AG04449 (cell line): ENCODE measurements at regions not wholly inside any gene's neighbourhood (a gene's known extent, or its start where the extent isn't known, plus 50 kb on each side); places are given as distances from the start of the nearest gene placed in this dataset.

Experiments
- CTCF ChIA-PET: fragments of 350-600 bp; formaldehyde crosslinking; extraction: SDS; loops from one replicate; lab custom pipeline; 2021; ENCODE audit warnings: antibody characterized with exemption; lab: Yijun Ruan, JAX
- POLR2A ChIA-PET: fragments of 400-600, 350-600 bp; formaldehyde crosslinking; extraction: SDS; loops from one replicate; lab custom pipeline; 2020; ENCODE audit warnings: antibody characterized with exemption, inconsistent platforms; lab: Yijun Ruan, JAX
- DNase-seq: peaks from one replicate; pipeline ENCODE4 v3.0.0-alpha.2; 2010; ENCODE audit warnings: low read depth, low spot score
- H3K4me3 ChIP-seq: 2 replicates; pipeline ENCODE4 v1.5.1; 2011; ENCODE audit warnings: low read depth, mild to moderate bottlenecking, control low read depth, low read length
- TF ChIP-seq, protein P1 (sequence below): IDR thresholded peaks from one replicate; pipeline ENCODE4 v1.5.1; 2011; ENCODE audit warnings: mild to moderate bottlenecking, moderate library complexity, low read length, control low read depth, inconsistent platforms; ENCODE audit not compliant: insufficient read depth; ENCODE audit errors: missing control alignments

DNA sequence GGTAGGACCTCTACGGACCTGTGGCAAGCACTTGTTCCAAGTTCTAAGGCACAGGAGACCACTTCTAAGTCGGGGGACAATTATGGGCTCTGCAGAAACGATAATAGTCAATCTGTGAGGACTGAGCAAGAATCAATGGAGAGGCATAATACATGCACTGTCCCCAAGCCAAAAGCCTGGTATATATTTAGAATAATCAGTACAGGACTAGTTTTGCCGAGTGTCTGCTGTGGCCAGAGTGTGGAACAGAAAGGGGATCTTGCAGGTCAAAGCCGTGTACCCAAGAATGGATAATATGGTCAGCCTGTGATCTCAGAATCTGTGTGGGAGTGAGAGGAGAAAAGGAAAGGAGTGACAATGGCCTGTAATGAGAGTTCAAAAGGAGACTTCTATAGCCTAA is 80.2 kb upstream of the GNAO1 start:
- no peak for DNase-seq
- ChIA-PET POLR2A (no interaction called here), CTCF (interaction anchor here (1.2 kb wide), 1 partner anchor 207 kb away, joined by 3 read pairs; no protein-coding TSS in a partner anchor)
- H3K4me3 ChIP-seq = no peak overlapping the region
- TF ChIP-seq, protein P1, sequence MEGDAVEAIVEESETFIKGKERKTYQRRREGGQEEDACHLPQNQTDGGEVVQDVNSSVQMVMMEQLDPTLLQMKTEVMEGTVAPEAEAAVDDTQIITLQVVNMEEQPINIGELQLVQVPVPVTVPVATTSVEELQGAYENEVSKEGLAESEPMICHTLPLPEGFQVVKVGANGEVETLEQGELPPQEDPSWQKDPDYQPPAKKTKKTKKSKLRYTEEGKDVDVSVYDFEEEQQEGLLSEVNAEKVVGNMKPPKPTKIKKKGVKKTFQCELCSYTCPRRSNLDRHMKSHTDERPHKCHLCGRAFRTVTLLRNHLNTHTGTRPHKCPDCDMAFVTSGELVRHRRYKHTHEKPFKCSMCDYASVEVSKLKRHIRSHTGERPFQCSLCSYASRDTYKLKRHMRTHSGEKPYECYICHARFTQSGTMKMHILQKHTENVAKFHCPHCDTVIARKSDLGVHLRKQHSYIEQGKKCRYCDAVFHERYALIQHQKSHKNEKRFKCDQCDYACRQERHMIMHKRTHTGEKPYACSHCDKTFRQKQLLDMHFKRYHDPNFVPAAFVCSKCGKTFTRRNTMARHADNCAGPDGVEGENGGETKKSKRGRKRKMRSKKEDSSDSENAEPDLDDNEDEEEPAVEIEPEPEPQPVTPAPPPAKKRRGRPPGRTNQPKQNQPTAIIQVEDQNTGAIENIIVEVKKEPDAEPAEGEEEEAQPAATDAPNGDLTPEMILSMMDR = no peak

DNA sequence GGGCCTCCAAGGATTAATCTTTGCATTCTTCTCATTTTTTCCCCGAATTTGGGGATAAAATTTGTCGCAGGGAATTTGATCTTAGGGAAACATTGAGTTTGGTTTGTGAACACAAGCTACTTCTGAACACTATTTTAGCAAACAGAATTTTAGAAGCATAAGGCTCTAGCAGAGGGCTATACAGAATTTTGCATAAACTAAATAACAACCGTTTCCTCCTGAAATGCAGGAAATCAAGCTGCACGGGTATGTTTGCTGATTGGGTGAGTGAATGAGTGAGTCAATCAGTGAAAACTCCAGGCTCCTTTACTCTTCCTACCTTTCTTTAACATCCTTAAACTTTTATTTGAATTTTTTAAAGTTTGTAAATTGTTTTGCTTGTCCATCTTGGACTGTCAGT is 81.3 kb upstream of the GNAO1 start:
- H3K4me3 ChIP-seq = no peak overlapping the region
- CTCF ChIA-PET = no interaction called here
- POLR2A ChIA-PET = no interaction called here
- DNase-seq = no peak
- TF ChIP-seq, protein P1 = no peak

DNA sequence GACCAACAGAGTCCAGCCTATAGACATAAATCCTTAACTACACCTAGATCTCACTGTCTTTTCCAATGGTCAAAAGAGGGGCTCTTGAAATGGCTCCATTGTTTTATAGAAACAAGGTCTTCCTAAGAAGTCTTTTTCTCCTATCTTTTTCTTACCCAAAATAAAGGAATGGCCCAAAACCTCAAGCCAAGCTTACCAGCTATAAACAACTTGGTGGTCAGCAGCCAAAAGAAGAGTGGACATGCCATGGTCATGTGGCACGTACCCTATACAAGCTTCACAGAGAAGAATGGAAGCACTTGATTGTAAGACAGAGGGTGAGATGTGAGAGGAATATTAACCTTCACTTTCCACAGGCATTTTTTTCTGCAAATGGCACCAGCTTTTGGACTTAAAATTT is 82.1 kb upstream of the GNAO1 start:
- ChIA-PET CTCF (no interaction called here), POLR2A (no interaction called here)
- TF ChIP-seq, protein P1 = no peak
- H3K4me3 ChIP-seq = no peak overlapping the region
- DNase-seq = no peak

DNA sequence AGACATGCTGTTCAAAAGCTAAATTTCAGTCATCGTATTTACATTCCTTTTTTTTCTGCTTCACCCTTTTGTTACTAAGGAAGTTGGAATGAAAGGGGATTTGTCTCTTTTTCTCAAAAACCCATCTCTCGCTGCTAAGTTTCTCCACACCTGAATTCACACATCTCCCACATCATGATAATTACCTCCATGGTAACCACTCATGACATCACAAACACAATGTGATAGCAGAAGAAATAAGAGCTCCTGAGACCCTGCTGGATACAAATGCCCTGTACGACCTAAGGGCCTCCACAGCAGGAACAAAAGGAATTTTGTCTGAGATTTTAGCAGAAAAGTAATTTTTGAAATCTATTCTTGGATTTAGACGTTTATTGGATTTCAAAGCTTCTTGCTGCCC is 82.6 kb upstream of the GNAO1 start:
- DNase-seq = no peak
- CTCF ChIA-PET = no interaction called here
- POLR2A ChIA-PET = no interaction called here
- H3K4me3 ChIP-seq = no peak overlapping the region
- TF ChIP-seq, protein P1 = no peak

DNA sequence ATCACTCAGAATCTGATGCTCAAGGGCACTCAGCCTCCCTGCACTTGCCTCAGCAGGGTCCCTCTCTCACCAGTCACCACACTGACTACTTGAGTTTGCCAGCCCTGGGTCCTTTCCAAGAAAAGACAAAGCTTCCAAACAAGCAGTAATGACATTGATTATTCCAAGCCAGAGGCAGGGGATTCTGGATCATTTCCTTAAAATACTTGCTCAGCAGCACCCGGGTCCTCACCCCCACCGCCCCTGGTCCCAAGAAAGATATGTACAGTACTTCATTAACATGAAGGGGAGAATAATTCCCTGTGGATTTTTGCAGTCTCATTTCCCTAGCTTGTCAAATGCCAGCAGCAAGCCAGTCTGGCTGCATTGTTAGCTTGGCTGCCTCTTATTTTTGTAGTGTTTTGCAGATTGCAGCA is 83.2 kb upstream of the GNAO1 start:
- ChIA-PET POLR2A (no interaction called here), CTCF (no interaction called here)
- DNase-seq = no peak
- H3K4me3 ChIP-seq = no peak overlapping the region
- TF ChIP-seq, protein P1 = no peak

DNA sequence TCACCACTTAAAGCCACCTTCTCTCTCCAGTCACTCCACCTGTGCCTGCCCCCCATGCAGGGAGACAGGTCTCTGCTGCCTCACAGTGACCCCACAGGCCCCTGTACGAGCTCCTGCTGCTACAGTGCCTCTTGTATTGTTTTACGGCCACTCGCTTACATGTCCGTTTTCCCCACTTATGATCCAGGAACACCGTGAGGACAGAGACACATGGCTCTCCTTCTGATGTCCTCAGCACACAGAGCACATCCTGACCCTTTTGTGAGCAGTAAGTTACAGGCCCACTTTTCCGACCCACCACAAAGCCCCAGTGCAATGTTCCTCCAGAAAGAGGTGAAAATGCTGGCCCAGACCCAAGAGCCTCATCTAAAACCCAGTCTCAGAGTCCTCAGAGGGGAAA is 84.8 kb upstream of the GNAO1 start:
- POLR2A ChIA-PET = no interaction called here
- TF ChIP-seq, protein P1 = no peak
- DNase-seq = no peak
- CTCF ChIA-PET = no interaction called here
- H3K4me3 ChIP-seq = no peak overlapping the region

DNA sequence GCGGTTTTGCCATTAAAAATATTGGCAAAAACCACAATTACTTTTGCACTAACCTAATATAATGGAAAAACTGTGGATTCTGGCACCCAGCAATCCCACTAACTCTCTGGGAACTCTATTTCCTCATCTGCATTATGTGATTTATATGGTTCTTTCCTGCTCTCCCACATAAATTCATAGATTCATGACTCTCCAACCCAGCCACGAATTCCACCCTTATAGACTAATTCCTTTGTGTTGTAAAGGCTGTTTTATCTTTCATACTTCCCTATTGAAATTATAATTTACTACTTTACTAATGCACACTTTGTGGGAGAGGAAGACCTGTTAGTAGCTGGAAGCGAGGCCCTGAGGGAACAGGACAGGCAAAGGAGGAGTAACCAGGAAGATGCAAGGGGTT is 88.4 kb upstream of the GNAO1 start:
- TF ChIP-seq, protein P1 = no peak
- no peak for DNase-seq
- CTCF ChIA-PET = no interaction called here
- POLR2A ChIA-PET = no interaction called here
- H3K4me3 ChIP-seq = no peak overlapping the region
